SK-N-SH (cell line): ENCODE measurements at regions not wholly inside any gene's neighbourhood (a gene's known extent, or its start where the extent isn't known, plus 50 kb on each side); places are given as distances from the start of the nearest gene placed in this dataset.

Source experiments
- CTCF ChIP-seq: fragments of 200-600 bp; sonication (generic); IDR thresholded peaks from 2 replicates; pipeline ENCODE4 v1.6.1; 2017; ENCODE audit warnings: antibody characterized with exemption, mild to moderate bottlenecking, moderate library complexity
- ELF1 ChIP-seq: IDR thresholded peaks from 2 replicates; pipeline ENCODE4 v1.4.0; 2012
- PBX3 ChIP-seq: IDR thresholded peaks from 2 replicates; pipeline ENCODE4; 2012
- POLR2AphosphoS5 ChIP-seq: IDR thresholded peaks from 2 replicates; pipeline ENCODE4 v1.6.1; 2012; ENCODE audit warnings: low read depth, low read length
- SMC3 ChIP-seq: IDR thresholded peaks from 2 replicates; pipeline ENCODE4 v1.6.1; 2012; ENCODE audit warnings: low read depth, low read length, improper control_type of control experiment
- TEAD4 ChIP-seq: IDR thresholded peaks from 2 replicates; pipeline ENCODE4 v1.4.0; 2012; ENCODE audit warnings: mild to moderate bottlenecking, borderline replicate concordance; ENCODE audit not compliant: insufficient read depth

GRCh38 chr2:144876013-144876412 is 356.1 kb upstream of the ZEB2 start:
- TF ChIP-seq SMC3 (no peak), CTCF (no peak), PBX3 (no peak), ELF1 (no peak), POLR2AphosphoS5 (no peak), TEAD4 (no peak)
